DND-41 (cell line): ENCODE measurements at regions not wholly inside any gene's neighbourhood (a gene's known extent, or its start where the extent isn't known, plus 50 kb on each side); places are given as distances from the start of the nearest gene placed in this dataset.

Experiments used
- EZH2 ChIP-seq: IDR thresholded peaks from 3 replicates; pipeline ENCODE4 v1.6.1; 2012; ENCODE audit warnings: borderline replicate concordance, low read depth, mild to moderate bottlenecking, moderate library complexity, low read length, inconsistent platforms; ENCODE audit not compliant: severe bottlenecking
- TF ChIP-seq, protein P1 (sequence below): IDR thresholded peaks from 2 replicates; pipeline ENCODE4 v1.5.1; 2012; ENCODE audit warnings: borderline replicate concordance, low read length, moderate library complexity, mild to moderate bottlenecking; ENCODE audit not compliant: poor library complexity, severe bottlenecking; ENCODE audit errors: extremely low read depth

DNA sequence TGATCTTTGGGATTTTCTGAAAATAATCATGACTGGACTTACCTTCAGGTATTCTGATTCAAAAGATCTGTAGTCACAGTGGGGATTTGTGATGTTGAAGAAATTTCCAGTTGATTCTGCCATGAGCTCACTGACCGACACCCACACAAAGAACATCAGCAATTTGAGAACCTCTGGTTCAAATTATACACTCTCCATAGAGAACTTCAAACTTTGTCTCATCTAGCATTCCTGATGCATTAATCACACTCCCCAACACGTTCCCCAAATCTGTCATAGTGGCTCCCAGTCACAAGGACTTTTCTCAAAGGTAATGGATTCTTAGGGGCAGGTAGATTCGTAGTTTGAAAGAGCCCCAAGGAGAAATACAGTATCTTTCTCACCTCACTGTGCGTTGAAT lies 584.3 kb downstream of the FBXO15 start:
- TF ChIP-seq, protein P1, sequence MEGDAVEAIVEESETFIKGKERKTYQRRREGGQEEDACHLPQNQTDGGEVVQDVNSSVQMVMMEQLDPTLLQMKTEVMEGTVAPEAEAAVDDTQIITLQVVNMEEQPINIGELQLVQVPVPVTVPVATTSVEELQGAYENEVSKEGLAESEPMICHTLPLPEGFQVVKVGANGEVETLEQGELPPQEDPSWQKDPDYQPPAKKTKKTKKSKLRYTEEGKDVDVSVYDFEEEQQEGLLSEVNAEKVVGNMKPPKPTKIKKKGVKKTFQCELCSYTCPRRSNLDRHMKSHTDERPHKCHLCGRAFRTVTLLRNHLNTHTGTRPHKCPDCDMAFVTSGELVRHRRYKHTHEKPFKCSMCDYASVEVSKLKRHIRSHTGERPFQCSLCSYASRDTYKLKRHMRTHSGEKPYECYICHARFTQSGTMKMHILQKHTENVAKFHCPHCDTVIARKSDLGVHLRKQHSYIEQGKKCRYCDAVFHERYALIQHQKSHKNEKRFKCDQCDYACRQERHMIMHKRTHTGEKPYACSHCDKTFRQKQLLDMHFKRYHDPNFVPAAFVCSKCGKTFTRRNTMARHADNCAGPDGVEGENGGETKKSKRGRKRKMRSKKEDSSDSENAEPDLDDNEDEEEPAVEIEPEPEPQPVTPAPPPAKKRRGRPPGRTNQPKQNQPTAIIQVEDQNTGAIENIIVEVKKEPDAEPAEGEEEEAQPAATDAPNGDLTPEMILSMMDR, result no peak
- no peak for TF ChIP-seq EZH2
